NCI-H446 (cell line): ENCODE measurements at regions not wholly inside any gene's neighbourhood (a gene's known extent, or its start where the extent isn't known, plus 50 kb on each side); places are given as distances from the start of the nearest gene placed in this dataset.
"Not testable (repeated sequence)": the region's sequence is repeated elsewhere in the genome, so short reads cannot be mapped to it uniquely, and the experiment has no call there.

Experiments
- DNase-seq, 2 experiments: peaks; one replicate each; lab custom pipeline; 2025; lab: John Stamatoyannopoulos, UW

GRCh38 chr4:171532968-171533367, 280.2 kb upstream of the GALNTL6 start:
- DNase-seq: no peak

DNA sequence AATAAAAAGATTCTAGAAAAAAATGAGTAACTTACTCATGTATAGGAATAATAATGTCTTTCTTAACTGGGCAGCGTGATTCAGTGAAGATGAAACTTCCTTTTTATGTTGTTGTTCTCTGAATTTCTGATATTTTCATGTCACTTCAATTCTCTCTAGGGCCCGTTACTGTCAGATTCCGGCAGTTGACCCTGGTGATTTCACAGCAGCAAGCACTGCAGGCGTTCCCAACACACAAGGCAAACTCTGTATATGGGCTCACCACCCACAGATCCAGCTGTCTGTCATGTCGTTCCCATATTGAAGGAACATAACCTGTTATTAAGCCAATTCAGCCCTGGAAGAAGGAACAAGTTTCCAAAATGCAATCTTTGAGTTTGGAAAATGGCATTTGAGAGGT, 288.3 kb upstream of the GALNTL6 start:
- no peak for DNase-seq

GRCh38 chr4:171521726-171522125, 291.5 kb upstream of the GALNTL6 start:
- no peak for DNase-seq

GRCh38 chr4:171519457-171519856, 293.7 kb upstream of the GALNTL6 start:
- DNase-seq: no peak

DNA sequence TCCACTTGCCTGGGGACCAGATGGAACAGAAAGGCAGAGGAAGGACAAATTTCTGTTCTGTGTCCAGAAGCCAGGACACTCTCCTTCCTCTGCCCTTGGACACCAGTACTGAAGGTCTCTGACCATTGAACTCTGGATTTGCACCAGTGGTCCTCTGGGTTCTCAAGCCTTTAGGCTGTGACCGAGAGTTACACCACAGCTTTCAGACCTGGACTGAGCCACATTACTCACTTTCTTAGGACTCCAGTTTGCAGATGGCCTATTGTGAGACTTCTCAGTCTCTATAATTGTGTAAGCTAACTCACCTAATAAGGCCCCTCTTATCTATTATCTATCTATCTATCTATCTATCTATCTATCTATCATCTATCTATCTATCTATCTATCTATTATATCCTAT, 295.3 kb upstream of the GALNTL6 start:
- DNase-seq: no peak

- DNase-seq: no peak
Observed at GRCh38 chr4:171516694-171517093, 296.5 kb upstream of the GALNTL6 start.

- no peak for DNase-seq
Observed at GRCh38 chr4:171484681-171485080, 328.5 kb upstream of the GALNTL6 start.

DNA sequence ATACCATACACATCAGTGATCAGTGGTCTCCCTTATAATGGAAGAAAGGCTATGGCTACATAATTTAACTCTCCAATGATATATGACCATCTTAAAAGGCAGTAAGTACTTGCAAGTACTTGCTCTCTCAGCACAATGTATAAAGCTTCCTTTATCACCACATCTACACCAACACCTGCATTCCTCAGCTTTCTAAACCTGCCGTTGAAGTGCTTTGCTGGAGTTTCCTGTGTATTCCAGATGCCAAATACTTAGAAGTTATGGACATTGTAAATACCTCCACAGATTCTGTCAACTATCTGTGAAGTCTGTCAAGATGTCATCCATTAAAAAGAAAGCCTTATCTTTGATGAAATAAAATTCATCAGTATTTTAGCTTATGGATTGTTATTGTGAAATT, 335.0 kb upstream of the GALNTL6 start:
- DNase-seq: no peak

- DNase-seq: not testable (repeated sequence)
Observed at GRCh38 chr4:171475111-171475510, 338.1 kb upstream of the GALNTL6 start.

DNA sequence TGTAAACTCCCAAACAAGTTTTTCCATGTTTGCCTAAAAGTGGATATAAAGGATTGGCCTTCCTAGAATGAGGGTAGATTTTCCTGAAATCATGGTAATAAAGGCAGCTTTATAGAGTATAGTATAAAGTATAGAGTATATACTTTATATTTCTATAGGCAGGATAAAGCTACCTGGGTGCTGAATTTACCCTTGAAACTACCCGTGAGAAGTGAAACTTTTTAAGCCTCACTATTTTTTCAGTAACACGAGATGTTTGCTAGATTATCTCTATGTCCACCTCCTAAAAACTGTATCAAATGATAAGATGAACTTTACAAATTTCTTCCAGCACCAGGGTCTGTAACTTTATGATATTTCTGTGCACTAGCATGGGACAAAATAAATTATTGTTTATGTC, 340.0 kb upstream of the GALNTL6 start:
- no peak for DNase-seq

DNA sequence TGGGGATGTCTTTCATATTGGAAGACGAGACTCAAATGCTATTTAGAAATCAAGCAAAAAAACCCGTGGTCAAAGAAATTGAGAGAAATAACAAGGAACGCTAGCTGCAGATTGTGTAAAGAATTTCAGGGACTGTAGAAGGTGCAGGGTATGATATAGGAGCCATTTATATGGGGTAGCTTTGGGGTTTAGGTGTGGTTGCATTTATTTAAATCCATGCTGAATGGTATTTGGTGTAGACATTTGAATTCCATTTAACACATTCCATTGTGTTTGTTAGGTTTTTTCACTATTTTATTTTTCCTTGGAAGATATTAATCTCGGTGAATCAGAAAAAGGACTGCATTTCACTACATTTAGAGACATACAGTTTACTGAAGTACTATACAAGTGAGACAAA, 341.0 kb upstream of the GALNTL6 start:
- DNase-seq: no peak

DNA sequence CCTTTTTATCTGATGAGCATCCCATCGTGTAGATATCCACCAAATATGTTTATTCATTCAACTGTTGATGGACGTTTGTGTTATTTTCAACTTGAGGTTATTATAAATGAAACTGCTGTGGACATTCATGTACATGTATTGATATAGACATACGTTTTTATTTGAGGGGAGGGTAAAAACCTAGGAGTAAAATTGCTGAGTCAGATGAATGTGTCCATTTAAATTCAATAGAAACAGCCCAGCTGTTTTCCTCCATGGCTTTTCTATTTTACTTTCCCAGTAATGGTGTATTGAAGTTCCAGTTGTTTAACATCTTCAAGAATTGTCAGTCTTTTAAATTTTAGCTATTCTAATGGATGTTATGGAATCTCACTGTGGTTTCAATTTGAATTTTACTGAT, 348.7 kb upstream of the GALNTL6 start:
- DNase-seq: no peak

DNA sequence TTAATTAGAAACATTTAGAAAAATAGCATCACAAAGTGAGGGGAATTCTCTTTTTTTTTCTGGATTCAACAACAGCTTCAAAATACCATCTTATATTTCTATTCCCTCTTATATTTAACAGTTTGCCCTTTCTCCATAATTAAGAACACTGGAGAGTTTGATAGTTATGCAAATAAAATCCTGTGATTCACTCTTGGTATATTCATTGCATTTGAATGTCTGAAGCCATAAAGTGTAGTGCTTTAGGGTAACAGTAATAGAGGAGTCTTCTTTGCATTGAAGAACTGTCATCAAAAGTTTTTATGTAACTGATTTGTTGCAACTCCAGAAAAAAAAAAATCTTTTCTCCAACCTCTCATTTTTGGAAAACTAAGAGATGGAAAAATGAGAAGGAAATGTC, 352.0 kb upstream of the GALNTL6 start:
- no peak for DNase-seq

GRCh38 chr4:171448919-171449481, 364.2 kb upstream of the GALNTL6 start:
- no peak for DNase-seq

DNA sequence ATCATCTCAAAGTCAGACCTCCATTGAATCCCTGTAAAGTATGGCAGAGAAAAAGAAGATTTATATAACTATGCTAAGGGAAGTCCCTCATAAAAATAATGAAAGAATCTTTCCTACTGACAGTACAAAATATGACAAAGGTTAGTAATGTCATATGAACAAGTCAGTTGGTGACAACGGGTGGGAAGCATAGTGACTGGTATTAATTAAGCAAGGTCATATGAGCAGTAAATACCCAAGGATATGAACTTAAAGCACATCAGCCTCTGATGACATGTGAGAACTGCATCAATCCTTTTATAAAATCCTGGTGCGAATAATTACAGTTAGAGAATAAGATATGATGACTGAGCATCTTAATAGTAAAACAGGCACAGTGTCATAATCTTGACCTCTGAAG, 364.8 kb upstream of the GALNTL6 start:
- DNase-seq: no peak

- DNase-seq: no peak
Observed at GRCh38 chr4:171441300-171441941, 371.8 kb upstream of the GALNTL6 start.

DNA sequence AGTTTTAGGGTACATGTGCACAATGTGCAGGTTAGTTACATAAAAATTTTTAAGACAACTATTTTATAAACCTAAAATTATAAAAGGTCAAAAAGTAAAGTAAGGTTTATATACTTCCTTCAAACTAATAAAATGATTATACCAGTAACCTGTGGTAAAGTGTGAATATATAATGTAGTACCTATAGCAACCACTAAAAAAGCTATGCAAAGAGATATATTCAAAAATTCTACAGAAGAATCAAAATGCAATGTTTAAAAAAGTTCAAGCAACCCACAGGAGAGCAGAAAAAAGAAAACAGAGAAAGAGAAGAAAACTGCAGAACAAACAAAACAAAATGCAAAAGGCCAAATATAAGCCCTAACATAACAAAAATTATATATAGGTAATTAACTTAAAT, 379.5 kb upstream of the GALNTL6 start:
- no peak for DNase-seq

- no peak for DNase-seq
Observed at GRCh38 chr4:171432536-171432935, 380.7 kb upstream of the GALNTL6 start.

DNA sequence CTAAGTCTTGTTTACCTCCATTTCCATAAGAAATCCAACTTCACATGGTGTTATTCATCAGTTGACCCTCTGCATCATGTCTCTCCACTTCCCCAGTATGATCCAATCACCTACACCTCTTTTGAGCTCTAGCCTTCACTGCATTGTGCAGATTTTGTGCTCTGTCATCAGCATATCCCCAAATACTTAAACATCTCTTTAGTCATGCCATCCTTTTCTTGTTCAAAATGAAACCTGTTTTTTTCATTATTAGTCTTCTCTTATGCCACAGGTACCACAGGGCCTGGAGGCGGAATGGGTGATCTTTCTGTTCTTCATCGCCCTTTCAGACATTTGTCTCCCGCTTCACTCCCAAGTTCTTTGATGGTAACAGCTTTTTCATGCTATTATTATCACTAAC, 382.7 kb upstream of the GALNTL6 start:
- DNase-seq: no peak

DNA sequence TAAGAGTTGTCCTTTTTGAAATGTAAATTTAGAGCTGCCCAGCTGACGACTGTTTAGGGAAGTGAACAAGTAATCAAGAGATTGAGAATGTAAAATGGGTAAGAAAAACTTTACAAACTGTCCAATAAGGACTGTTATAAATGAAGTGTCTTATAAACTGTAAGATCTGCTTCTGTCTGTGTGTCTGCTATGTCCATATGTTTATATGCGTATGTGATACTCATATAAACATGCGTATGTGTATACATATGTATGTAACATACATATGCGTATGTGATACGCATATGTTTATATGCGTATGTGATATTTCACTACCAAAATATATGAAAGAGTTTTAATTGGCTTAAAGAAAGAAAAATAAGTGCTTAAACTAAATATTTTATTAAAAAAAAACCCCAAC, 416.0 kb upstream of the GALNTL6 start:
- no peak for DNase-seq

- no peak for DNase-seq
Observed at GRCh38 chr4:171390626-171391025, 422.6 kb upstream of the GALNTL6 start.

DNA sequence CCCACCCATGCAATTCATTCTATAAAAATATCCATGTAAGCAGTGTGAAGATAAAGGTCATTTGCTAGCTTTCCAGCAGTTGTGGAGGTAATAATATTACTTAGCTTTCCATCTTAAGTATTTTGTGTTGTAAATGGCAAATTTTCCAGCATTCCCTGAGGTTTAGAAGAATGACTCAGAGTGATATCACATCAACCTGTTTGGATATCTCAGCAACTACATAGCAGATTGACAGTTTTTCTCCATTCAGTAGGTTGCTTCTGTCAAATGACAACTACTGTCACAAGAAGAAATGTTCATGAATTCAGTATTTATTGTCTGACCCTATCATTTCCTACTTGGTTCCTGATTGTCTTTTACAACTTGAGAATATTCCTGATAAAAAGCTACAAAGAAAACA, 434.9 kb upstream of the GALNTL6 start:
- no peak for DNase-seq

- DNase-seq: no peak
Observed at GRCh38 chr4:171376724-171377123, 436.5 kb upstream of the GALNTL6 start.

- DNase-seq: no peak
Observed at GRCh38 chr4:171353535-171353934, 459.7 kb upstream of the GALNTL6 start.
